Panc1 (cell line): ENCODE measurements at regions not wholly inside any gene's neighbourhood (a gene's known extent, or its start where the extent isn't known, plus 50 kb on each side); places are given as distances from the start of the nearest gene placed in this dataset.

Experiments
- ATAC-seq: fragments of 200-7000 bp; cut with Tn5 transposase; 2 replicates; pipeline ENCODE4 v1.9.1; 2020; ENCODE audit warnings: mild to moderate bottlenecking, moderate library complexity
- BruUV-seq: library from RNA; stranded (reverse); fragments of 400-500 nt; replicated peaks from 2 replicates; lab custom pipeline; 2021; lab: Mats Ljungman, UMichigan
- CTCF ChIA-PET: fragments of 300-600 bp; sonication (Branson Sonifier 250); formaldehyde crosslinking; loops from one replicate; lab custom pipeline; 2022; ENCODE audit warnings: antibody characterized with exemption; lab: Charles Lee
- POLR2A ChIA-PET: fragments of 300-600 bp; sonication (Branson Sonifier 250); formaldehyde crosslinking; loops from one replicate; lab custom pipeline; 2022; ENCODE audit warnings: antibody characterized with exemption; lab: Charles Lee
- DNase-seq: peaks from one replicate; pipeline ENCODE4 v3.0.0-alpha.2; 2010; ENCODE audit warnings: low read depth, low spot score
- H3K27ac ChIP-seq: 2 replicates; pipeline ENCODE4 v1.5.1; 2011; ENCODE audit warnings: mild to moderate bottlenecking, low read length, inconsistent platforms
- H3K27me3 ChIP-seq: fragments of 200-500 bp; sonication (Bioruptor generic); 2 replicates; pipeline ENCODE4 v1.6.0; 2014; ENCODE audit warnings: low read length, inconsistent platforms; ENCODE audit not compliant: control insufficient read depth, insufficient read depth
- H3K36me3 ChIP-seq: fragments of 200-500 bp; sonication (Bioruptor generic); 2 replicates; pipeline ENCODE4 v1.5.1; 2014; ENCODE audit warnings: inconsistent platforms, mild to moderate bottlenecking, low read length, moderate library complexity; ENCODE audit not compliant: control insufficient read depth, insufficient read depth
- H3K4me1 ChIP-seq: 2 replicates; pipeline ENCODE4 v1.5.1; 2011; ENCODE audit warnings: inconsistent platforms, mild to moderate bottlenecking, low read length, moderate library complexity; ENCODE audit not compliant: control insufficient read depth, insufficient read depth
- H3K4me3 ChIP-seq, 2 experiments: 2 replicates each; pipeline ENCODE4 v1.5.1; 2011 to 2012; ENCODE audit warnings: low read depth in 2 of 2, low read length in 2 of 2, mild to moderate bottlenecking in 2 of 2, inconsistent platforms in 1 of 2, moderate library complexity in 1 of 2
- H3K9me3 ChIP-seq: fragments of 200-500 bp; sonication (Bioruptor generic); 2 replicates; pipeline ENCODE4 v1.5.1; 2014; ENCODE audit warnings: low read depth, mild to moderate bottlenecking, inconsistent platforms, low read length, moderate library complexity; ENCODE audit not compliant: control insufficient read depth, insufficient read depth
- CTCF ChIP-seq: fragments of 450-650 bp; IDR thresholded peaks from 2 replicates; pipeline ENCODE4 v1.5.1; 2017; ENCODE audit warnings: mild to moderate bottlenecking
- POLR2AphosphoS5 ChIP-seq: IDR thresholded peaks from 2 replicates; pipeline ENCODE4 v1.6.1; 2012; ENCODE audit warnings: mild to moderate bottlenecking, low read depth, low read length, moderate library complexity
- REST ChIP-seq, 2 experiments: IDR thresholded peaks; 2 replicates each; pipeline ENCODE4 v1.6.1; 2011 to 2012; ENCODE audit warnings: low read depth in 2 of 2, control low read depth in 1 of 2, low read length in 1 of 2, mild to moderate bottlenecking in 1 of 2, moderate library complexity in 1 of 2; ENCODE audit not compliant: insufficient read depth in 1 of 2
- SIN3A ChIP-seq: IDR thresholded peaks from 2 replicates; pipeline ENCODE4 v1.6.1; 2012; ENCODE audit warnings: low read depth, mild to moderate bottlenecking, low read length, moderate library complexity, borderline replicate concordance; ENCODE audit not compliant: insufficient read depth
- TCF7L2 ChIP-seq: IDR thresholded peaks from 2 replicates; pipeline ENCODE4 v1.6.1; 2011; ENCODE audit warnings: mild to moderate bottlenecking, low read depth, low read length, inconsistent platforms
- in situ Hi-C: cut with HindIII; loops from 2 replicates; pipeline ENCODE4 v1.10.0; 2016; ENCODE audit warnings: low sequenced_read_pairs, low pct_unique_long_range_greater_than_20kb
- intact Hi-C: fragments of 100-400 bp; cut with micrococcal nuclease; formaldehyde crosslinking; loops from one replicate; pipeline ENCODE4 v1.10.0; 2022; ENCODE audit not compliant: unreplicated experiment

- no peak for DNase-seq
- Histone ChIP-seq H3K36me3 (no peaks in the 10 kb centered on the region), H3K4me1 (no peaks in the 10 kb centered on the region), H3K27me3 (no peaks in the 10 kb centered on the region), H3K27ac (no peak overlapping the region), H3K4me3 (no peak overlapping the region), H3K9me3 (no peaks in the 10 kb centered on the region)
- intact Hi-C loops (no loop called here), in situ Hi-C loops (no loop called here)
- ATAC-seq, result no peak
- no peak for TF ChIP-seq POLR2AphosphoS5
- TF ChIP-seq TCF7L2, result no peak
- no peak for TF ChIP-seq REST (IDR thresholded peaks at IDR 0.05; ENCODE audit: insufficient read depth in 1 of 2, low read depth in 2 of 2, low read length in 1 of 2)
- POLR2A ChIA-PET, result no interaction called here
- no TSS peak for BruUV-seq
- CTCF ChIA-PET, result interaction anchor here (0.6 kb wide), 1 partner anchor 1373 kb away, joined by 3 read pairs; no protein-coding TSS in a partner anchor
Measured at GRCh38 chr6:153976921-153977693, 61.9 kb upstream of the OPRM1 start.

GRCh38 chr6:153966001-153966400 lies 73.0 kb upstream of the OPRM1 start:
- CTCF ChIA-PET, result no interaction called here
- intact Hi-C loops (no loop called here), in situ Hi-C loops (no loop called here)
- POLR2A ChIA-PET, result interaction anchor here (0.6 kb wide), 1 partner anchor 589 kb away, joined by 6 read pairs; no protein-coding TSS in a partner anchor
- DNase-seq, result no peak
- H3K9me3 ChIP-seq, result no peaks in the 10 kb centered on the region
- no peaks in the 10 kb centered on the region for H3K27me3 ChIP-seq
- no peak for ATAC-seq
- no peaks in the 10 kb centered on the region; the same call in 1 of the 2 replicates for H3K36me3 ChIP-seq
- no peak overlapping the region for H3K27ac ChIP-seq
- no peak for TF ChIP-seq REST (IDR thresholded peaks at IDR 0.05; ENCODE audit: insufficient read depth in 1 of 2, low read depth in 2 of 2, low read length in 1 of 2)
- TF ChIP-seq TCF7L2, result no peak
- TF ChIP-seq SIN3A, result no peak
- TF ChIP-seq CTCF, result no peak
- TF ChIP-seq POLR2AphosphoS5, result no peak
- BruUV-seq, result no TSS peak
- no peak overlapping the region for H3K4me3 ChIP-seq
- H3K4me1 ChIP-seq, result no peaks in the 10 kb centered on the region
